K562 (cell line): ENCODE measurements at regions not wholly inside any gene's neighbourhood (a gene's known extent, or its start where the extent isn't known, plus 50 kb on each side); places are given as distances from the start of the nearest gene placed in this dataset.
"Not testable (repeated sequence)": the region's sequence is repeated elsewhere in the genome, so short reads cannot be mapped to it uniquely, and the experiment has no call there.

Source experiments
- ATAC-seq: fragments of 200-7000 bp; cut with Tn5 transposase; 3 replicates; pipeline ENCODE4 v1.9.1; 2020; ENCODE audit warnings: moderate library complexity
- BruUV-seq: library from RNA; stranded (reverse); fragments of 400-500 nt; replicated peaks from 2 replicates; lab custom pipeline; 2021; lab: Mats Ljungman, UMichigan
- CTCF ChIA-PET: fragments of 300-600 bp; formaldehyde crosslinking; extraction: SDS; loops from one replicate; lab custom pipeline; 2021; ENCODE audit warnings: low intra/inter-chr PET ratio; lab: Yijun Ruan, JAX
- POLR2A ChIA-PET: fragments of 300-600, 350-650 bp; sonication (Branson Sonifier 250); formaldehyde crosslinking; extraction: SDS; loops from one replicate; lab custom pipeline; 2021; ENCODE audit warnings: antibody characterized with exemption, inconsistent platforms; lab: Yijun Ruan, JAX
- DNase-seq, 4 experiments: peaks; one replicate each; pipeline versions ENCODE4 v3.0.0 to v3.0.0-alpha.2; 2011 to 2018; ENCODE audit warnings: low spot score in 3 of 4, mixed read lengths in 3 of 4; ENCODE audit errors: extremely low read depth in 1 of 4
- FAIRE-seq: peaks from 2 replicates; lab custom pipeline; 2011; peaks lifted over from hg19 to GRCh38; lab: Jason Lieb, UNC
- H2AFZ ChIP-seq: 2 replicates; pipeline ENCODE4 v1.6.0; 2011; ENCODE audit warnings: low read depth, low read length, control low read depth, inconsistent platforms
- H3K27ac ChIP-seq: fragments of 200-600 bp; 3 replicates; pipeline ENCODE4 v1.8.0; 2011; ENCODE audit warnings: low read depth, mild to moderate bottlenecking, control low read depth, inconsistent platforms, low read length, moderate library complexity, mixed read lengths; ENCODE audit errors: extremely low read depth
- H3K27me3 ChIP-seq, 2 experiments: fragments of 300-600 bp in 1 of 2; 2 replicates in 1 of 2; 3 replicates in 1 of 2; pipeline versions ENCODE4 v1.6.0 to v1.8.0; 2011; ENCODE audit warnings: inconsistent platforms in 2 of 2, low read length in 2 of 2, mild to moderate bottlenecking in 1 of 2, mixed read lengths in 1 of 2, moderate library complexity in 1 of 2; ENCODE audit not compliant: control insufficient read depth in 2 of 2, insufficient read depth in 2 of 2
- H3K36me3 ChIP-seq: fragments of 300-600 bp; 3 replicates; pipeline ENCODE4 v1.8.0; 2011; ENCODE audit warnings: mild to moderate bottlenecking, low read length, inconsistent platforms; ENCODE audit not compliant: control insufficient read depth, insufficient read depth
- H3K4me1 ChIP-seq, 2 experiments: fragments of 200-600 bp in 1 of 2; replicated peaks in 1 of 2; 2 replicates in 1 of 2; 3 replicates in 1 of 2; pipeline versions ENCODE4 v1.5.1 to v1.8.0; 2011; ENCODE audit warnings: inconsistent platforms in 2 of 2, low read length in 2 of 2, mild to moderate bottlenecking in 1 of 2, mixed read lengths in 1 of 2, moderate library complexity in 1 of 2; ENCODE audit not compliant: control insufficient read depth in 2 of 2, insufficient read depth in 2 of 2
- H3K4me2 ChIP-seq: 2 replicates; pipeline ENCODE4 v1.6.1; 2011; ENCODE audit warnings: low read length, control low read depth, inconsistent platforms, mixed read lengths; ENCODE audit not compliant: insufficient read depth
- H3K4me3 ChIP-seq: fragments of 200-600 bp; sonication (generic), shearing (Covaris generic); 2 replicates; pipeline ENCODE4 v1.5.1; 2016; ENCODE audit warnings: control low read depth, inconsistent platforms
- H3K79me2 ChIP-seq: fragments of 200-600 bp; 3 replicates; pipeline ENCODE4 v1.8.0; 2011; ENCODE audit warnings: low read length, inconsistent platforms; ENCODE audit not compliant: control insufficient read depth, insufficient read depth
- H3K9ac ChIP-seq, 2 experiments: 2 replicates each; pipeline versions ENCODE4 v1.6.0 to v1.6.1; 2011; ENCODE audit warnings: low read depth in 2 of 2, low read length in 2 of 2, control low read depth in 1 of 2, inconsistent platforms in 1 of 2, mild to moderate bottlenecking in 1 of 2, mixed read lengths in 1 of 2; ENCODE audit not compliant: insufficient read depth in 1 of 2
- H3K9me1 ChIP-seq: one replicate; pipeline ENCODE4 v1.6.0; 2011; ENCODE audit warnings: inconsistent platforms, mild to moderate bottlenecking, low read length, moderate library complexity; ENCODE audit not compliant: control insufficient read depth, insufficient read depth
- H3K9me3 ChIP-seq: replicated peaks from 2 replicates; pipeline ENCODE4 v1.5.1; 2011; ENCODE audit warnings: low read depth, low read length, inconsistent platforms; ENCODE audit not compliant: control insufficient read depth, insufficient read depth
- H4K20me1 ChIP-seq: replicated peaks from 2 replicates; pipeline ENCODE4 v1.6.1; 2011; ENCODE audit warnings: low read length, inconsistent platforms, mixed read lengths; ENCODE audit not compliant: control insufficient read depth, insufficient read depth
- HNRNPLL ChIP-seq: fragments of 200-400 bp; formaldehyde crosslinking; IDR thresholded peaks from 2 replicates; pipeline ENCODE4 v1.6.1; 2017; ENCODE audit warnings: low read length, low read depth, mild to moderate bottlenecking; ENCODE audit not compliant: poor library complexity, severe bottlenecking
- WGBS: fragments of 100-300 bp; shearing (Covaris generic); methylation state at CpG from one replicate; pipeline ENCODE4 v1.1.6; 2016; ENCODE audit warnings: low coverage, mixed read lengths; ENCODE audit not compliant: insufficient coverage; ENCODE audit errors: missing lambda C conversion rate; 5-methylcytosine and 5-hydroxymethylcytosine counted together
- in situ Hi-C: fragments of 300-500 bp; cut with MboI; formaldehyde crosslinking; loops from 4 replicates; pipeline ENCODE4 v1.15.0; 2018; ENCODE audit warnings: inconsistent platforms, mixed read lengths
- intact Hi-C: fragments of 100-400 bp; cut with micrococcal nuclease; formaldehyde crosslinking; loops from 2 replicates; pipeline ENCODE4 v1.14.2; 2022

- TF ChIP-seq HNRNPLL, result no peak
- TF ChIP-seq, all 486 proteins: peak for 5
Measured at GRCh38 chr10:61039868-61040267, 95.9 kb upstream of the RHOBTB1 start (continued).

GRCh38 chr10:61037261-61037830 lies 93.4 kb upstream of the RHOBTB1 start:
- BruUV-seq, H2AFZ ChIP-seq, H3K36me3 ChIP-seq, DNase-seq, H3K27ac ChIP-seq, H4K20me1 ChIP-seq, FAIRE-seq, CTCF ChIA-PET, H3K9me3 ChIP-seq, H3K79me2 ChIP-seq, ATAC-seq, H3K4me3 ChIP-seq, H3K4me2 ChIP-seq, H3K9me1 ChIP-seq, H3K4me1 ChIP-seq, intact Hi-C loops, in situ Hi-C loops, POLR2A ChIA-PET, H3K27me3 ChIP-seq, H3K9ac ChIP-seq: not testable (repeated sequence)
- 11% methylated on average over 16 of the region's 16 CpGs for WGBS

GRCh38 chr10:61036148-61036547 lies 92.2 kb upstream of the RHOBTB1 start:
- H3K36me3 ChIP-seq, BruUV-seq, DNase-seq, H3K9me1 ChIP-seq, H3K27me3 ChIP-seq, CTCF ChIA-PET, POLR2A ChIA-PET, H3K4me3 ChIP-seq, H3K27ac ChIP-seq, H4K20me1 ChIP-seq, H2AFZ ChIP-seq, in situ Hi-C loops, H3K79me2 ChIP-seq, intact Hi-C loops, H3K9ac ChIP-seq, H3K4me1 ChIP-seq, H3K4me2 ChIP-seq, ATAC-seq, FAIRE-seq, H3K9me3 ChIP-seq: not testable (repeated sequence)
- WGBS, result 25% methylated on average over 3 of the region's 3 CpGs
